Vagina (tissue), 2 donors: ENCODE measurements at regions not wholly inside any gene's neighbourhood (a gene's known extent, or its start where the extent isn't known, plus 50 kb on each side); places are given as distances from the start of the nearest gene placed in this dataset.

Experiments
- DNase-seq, 2 donors: peaks; one replicate each; pipeline ENCODE4 v3.0.0-alpha.2; 2017; ENCODE audit errors: extremely low spot score in 2 of 2
- H3K27ac ChIP-seq: fragments of 200-600 bp; sonication (generic); one replicate; pipeline ENCODE4 v1.5.1; 2019
- H3K27me3 ChIP-seq: fragments of 200-600 bp; sonication (generic); one replicate; pipeline ENCODE4 v1.5.1; 2019
- H3K36me3 ChIP-seq, 2 donors: fragments of 200-600 bp; sonication (generic); one replicate each; pipeline ENCODE4 v1.5.1; 2017 to 2019
- H3K4me1 ChIP-seq: fragments of 200-600 bp; sonication (generic); one replicate; pipeline ENCODE4 v1.5.1; 2019
- H3K4me3 ChIP-seq, 2 donors: fragments of 200-600 bp; sonication (generic); 1 replicate in 1 of 2; 2 replicates in 1 of 2; pipeline ENCODE4 v1.5.1; 2016 to 2019
- H3K9me3 ChIP-seq: fragments of 200-600 bp; sonication (generic); one replicate; pipeline ENCODE4 v1.5.1; 2019
- POLR2A ChIP-seq, 2 donors: fragments of 450-650 bp; IDR thresholded peaks; one replicate each; pipeline ENCODE4 v1.6.1; 2017; ENCODE audit warnings: antibody characterized with exemption in 2 of 2, mild to moderate bottlenecking in 2 of 2, moderate library complexity in 2 of 2
- POLR2AphosphoS5 ChIP-seq, 2 donors: sonication (generic); formaldehyde crosslinking; IDR thresholded peaks; one replicate each; pipeline ENCODE4 v1.9.0; 2017; ENCODE audit warnings: antibody characterized with exemption in 2 of 2, mild to moderate bottlenecking in 2 of 2, low read depth in 1 of 2; ENCODE audit not compliant: insufficient read depth in 1 of 2
- intact Hi-C: fragments of 100-400 bp; cut with DNase I; formaldehyde crosslinking; loops from one replicate; pipeline ENCODE4 v1.15.1; 2023
- TF ChIP-seq, protein P1 (sequence below), 3 experiments: fragments of 450-650 bp in 2 of 3; fragments of 200-600 bp in 1 of 3; sonication (generic) in 1 of 3; IDR thresholded peaks; one replicate each; pipeline ENCODE4 v1.5.1; 2017 to 2019; ENCODE audit warnings: antibody characterized with exemption in 3 of 3, mild to moderate bottlenecking in 2 of 3, moderate library complexity in 2 of 3

DNA sequence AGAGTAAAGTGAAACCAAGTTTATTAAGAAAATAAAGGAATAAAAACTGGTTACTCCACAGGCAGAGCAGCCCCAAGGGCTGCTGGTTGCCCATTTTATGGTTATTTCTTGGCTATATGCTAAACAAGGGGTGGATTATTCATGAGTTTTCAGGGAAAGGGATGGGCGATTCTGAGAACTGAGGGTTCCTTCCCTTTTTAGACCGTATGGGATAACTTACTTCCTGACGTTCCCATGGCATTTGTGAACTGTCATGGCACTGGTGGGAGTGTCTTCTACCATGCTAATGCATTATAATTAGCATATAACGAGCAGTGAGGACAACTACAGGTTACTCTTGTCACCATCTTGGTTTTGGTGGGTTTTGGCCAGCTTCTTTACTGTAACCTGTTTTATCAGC is 323.9 kb upstream of the PTGER4 start:
- no peak for TF ChIP-seq POLR2AphosphoS5 (IDR thresholded peaks at IDR 0.05; ENCODE audit: insufficient read depth in 1 of 2, low read depth in 1 of 2)
- TF ChIP-seq, protein P1, sequence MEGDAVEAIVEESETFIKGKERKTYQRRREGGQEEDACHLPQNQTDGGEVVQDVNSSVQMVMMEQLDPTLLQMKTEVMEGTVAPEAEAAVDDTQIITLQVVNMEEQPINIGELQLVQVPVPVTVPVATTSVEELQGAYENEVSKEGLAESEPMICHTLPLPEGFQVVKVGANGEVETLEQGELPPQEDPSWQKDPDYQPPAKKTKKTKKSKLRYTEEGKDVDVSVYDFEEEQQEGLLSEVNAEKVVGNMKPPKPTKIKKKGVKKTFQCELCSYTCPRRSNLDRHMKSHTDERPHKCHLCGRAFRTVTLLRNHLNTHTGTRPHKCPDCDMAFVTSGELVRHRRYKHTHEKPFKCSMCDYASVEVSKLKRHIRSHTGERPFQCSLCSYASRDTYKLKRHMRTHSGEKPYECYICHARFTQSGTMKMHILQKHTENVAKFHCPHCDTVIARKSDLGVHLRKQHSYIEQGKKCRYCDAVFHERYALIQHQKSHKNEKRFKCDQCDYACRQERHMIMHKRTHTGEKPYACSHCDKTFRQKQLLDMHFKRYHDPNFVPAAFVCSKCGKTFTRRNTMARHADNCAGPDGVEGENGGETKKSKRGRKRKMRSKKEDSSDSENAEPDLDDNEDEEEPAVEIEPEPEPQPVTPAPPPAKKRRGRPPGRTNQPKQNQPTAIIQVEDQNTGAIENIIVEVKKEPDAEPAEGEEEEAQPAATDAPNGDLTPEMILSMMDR (IDR thresholded peaks at IDR 0.05) = no peak
- TF ChIP-seq POLR2A (IDR thresholded peaks at IDR 0.05) = no peak
- no peaks in the 10 kb centered on the region for H3K36me3 ChIP-seq
- H3K4me1 ChIP-seq = no peaks in the 10 kb centered on the region
- no peak overlapping the region for H3K27ac ChIP-seq
- H3K27me3 ChIP-seq = no peaks in the 10 kb centered on the region
- H3K9me3 ChIP-seq = no peaks in the 10 kb centered on the region
- H3K4me3 ChIP-seq = no peak overlapping the region
- intact Hi-C loops = no loop called here
- DNase-seq = no peak

DNA sequence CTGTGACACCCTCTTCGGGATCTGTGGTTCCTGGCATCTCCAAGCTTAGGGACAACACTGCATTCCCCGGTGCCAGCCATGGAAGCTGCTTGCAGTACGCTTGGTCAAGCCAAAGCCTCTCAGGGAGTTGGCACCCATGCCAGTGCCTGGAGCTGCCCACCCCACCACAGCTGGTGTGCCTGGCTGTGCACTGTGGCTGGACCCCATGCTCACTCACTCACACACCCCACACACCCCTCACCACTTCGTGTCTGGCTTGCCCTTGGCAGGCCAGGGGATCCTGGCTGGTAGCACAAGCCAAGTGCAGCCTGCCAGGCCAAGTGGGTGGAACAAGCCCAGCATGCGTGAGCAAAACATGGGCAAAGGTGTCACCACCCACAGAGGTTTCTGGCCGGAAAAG is 324.5 kb upstream of the PTGER4 start:
- TF ChIP-seq POLR2AphosphoS5 (IDR thresholded peaks at IDR 0.05; ENCODE audit: insufficient read depth in 1 of 2, low read depth in 1 of 2) (no peak), POLR2A (IDR thresholded peaks at IDR 0.05) (no peak)
- TF ChIP-seq, protein P1 (IDR thresholded peaks at IDR 0.05) = no peak
- intact Hi-C loops = no loop called here

DNA sequence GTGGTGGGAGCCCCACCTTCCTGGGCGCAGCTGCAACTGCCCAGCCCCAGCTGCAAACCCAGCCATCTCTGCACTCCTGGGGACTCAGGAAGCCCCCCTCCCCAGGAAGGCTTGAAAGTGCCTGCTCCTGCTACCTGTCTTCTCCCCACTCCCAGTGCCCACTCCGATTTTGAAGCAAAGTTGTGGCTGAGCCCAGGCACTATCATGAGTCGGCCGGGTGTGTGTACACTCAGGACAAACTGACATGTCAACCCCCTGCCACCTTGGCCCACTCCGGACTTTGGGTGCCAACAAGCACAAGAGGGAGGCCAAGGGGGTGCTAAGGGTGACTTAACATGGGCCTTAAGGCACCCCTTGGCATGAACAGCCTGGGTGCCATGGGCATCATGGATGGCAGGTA is 325.5 kb upstream of the PTGER4 start:
- Histone ChIP-seq H3K27me3 (no peaks in the 10 kb centered on the region), H3K9me3 (no peaks in the 10 kb centered on the region), H3K4me3 (no peak overlapping the region), H3K4me1 (no peaks in the 10 kb centered on the region), H3K36me3 (no peaks in the 10 kb centered on the region), H3K27ac (no peak overlapping the region)
- TF ChIP-seq POLR2AphosphoS5 (IDR thresholded peaks at IDR 0.05; ENCODE audit: insufficient read depth in 1 of 2, low read depth in 1 of 2) = no peak
- TF ChIP-seq, protein P1 (IDR thresholded peaks at IDR 0.05) = no peak
- no peak for TF ChIP-seq POLR2A (IDR thresholded peaks at IDR 0.05)
- no peak for DNase-seq
- intact Hi-C loops = no loop called here

More for the DNA sequence above, 324.5 kb upstream of the PTGER4 start:
- H3K27me3 ChIP-seq = no peaks in the 10 kb centered on the region
- no peak for DNase-seq
- no peak overlapping the region for H3K27ac ChIP-seq
- no peak overlapping the region for H3K4me3 ChIP-seq
- no peaks in the 10 kb centered on the region for H3K4me1 ChIP-seq
- H3K9me3 ChIP-seq = no peaks in the 10 kb centered on the region
- H3K36me3 ChIP-seq = no peaks in the 10 kb centered on the region

DNA sequence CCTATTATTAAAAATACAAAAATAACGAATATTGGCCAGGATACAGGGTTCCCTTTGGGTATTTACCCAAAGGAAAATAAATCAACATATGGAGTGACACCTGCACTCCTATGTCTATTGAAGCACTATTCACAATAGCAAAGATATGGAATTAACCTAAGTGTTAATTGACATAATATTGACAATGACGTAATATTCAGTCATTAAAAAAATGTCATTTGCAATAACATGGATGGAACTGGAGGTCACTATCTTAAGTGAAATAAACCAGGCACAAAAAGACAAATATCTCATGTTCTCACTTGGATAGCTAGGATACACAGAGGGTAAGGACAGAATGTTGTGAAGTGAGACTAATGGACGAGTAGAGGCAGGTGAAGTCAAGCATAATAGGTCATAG is 326.3 kb upstream of the PTGER4 start:
- DNase-seq = no peak
- Histone ChIP-seq H3K27ac (no peak overlapping the region), H3K36me3 (no peaks in the 10 kb centered on the region), H3K9me3 (no peaks in the 10 kb centered on the region), H3K4me3 (no peak overlapping the region), H3K27me3 (no peaks in the 10 kb centered on the region), H3K4me1 (no peaks in the 10 kb centered on the region)
- intact Hi-C loops = no loop called here
- TF ChIP-seq POLR2AphosphoS5 (IDR thresholded peaks at IDR 0.05; ENCODE audit: insufficient read depth in 1 of 2, low read depth in 1 of 2) = no peak
- no peak for TF ChIP-seq POLR2A (IDR thresholded peaks at IDR 0.05)
- TF ChIP-seq, protein P1 (IDR thresholded peaks at IDR 0.05) = no peak

DNA sequence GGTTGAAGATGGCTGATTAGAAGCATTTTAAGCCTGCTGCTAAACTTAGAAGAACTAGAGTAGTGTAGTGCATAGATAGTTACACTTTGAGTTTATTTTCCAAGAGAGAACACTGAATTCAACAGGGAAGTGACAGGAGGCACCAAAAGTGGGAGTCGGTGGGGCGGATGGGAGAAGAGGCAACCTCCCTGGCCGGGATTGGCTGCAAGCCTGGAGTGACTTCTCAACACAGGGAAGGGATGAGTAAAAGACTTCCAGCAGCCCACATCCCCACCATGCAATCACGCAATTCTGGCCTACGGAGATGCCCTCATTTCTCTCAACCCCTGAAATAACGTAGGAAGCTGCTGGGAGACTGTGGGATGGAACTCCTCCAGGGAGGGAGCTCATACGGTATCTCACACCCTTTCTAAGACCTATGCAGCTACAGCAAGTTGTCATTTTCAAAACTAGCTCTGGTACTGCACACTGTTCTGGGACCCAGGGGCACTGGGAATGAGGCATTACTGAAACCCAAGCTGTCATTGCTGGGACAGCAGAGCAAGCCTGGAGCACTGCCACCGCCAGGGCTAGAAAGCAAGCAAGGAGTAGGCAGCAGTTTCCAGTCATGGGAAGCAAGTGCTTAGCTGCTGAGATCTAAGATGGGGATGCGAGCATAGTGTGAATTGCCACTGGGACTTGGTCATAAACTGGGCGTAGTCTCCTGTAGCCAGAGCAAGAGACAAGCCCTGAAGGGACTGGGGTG is 331.6 kb upstream of the PTGER4 start:
- no peaks in the 10 kb centered on the region for H3K4me1 ChIP-seq
- H3K9me3 ChIP-seq = no peaks in the 10 kb centered on the region
- no peaks in the 10 kb centered on the region for H3K36me3 ChIP-seq
- intact Hi-C loops = no loop called here
- no peak overlapping the region for H3K27ac ChIP-seq
- no peaks in the 10 kb centered on the region for H3K27me3 ChIP-seq
- H3K4me3 ChIP-seq = no peak overlapping the region
- no peak for DNase-seq
- TF ChIP-seq POLR2AphosphoS5 (IDR thresholded peaks at IDR 0.05; ENCODE audit: insufficient read depth in 1 of 2, low read depth in 1 of 2) (no peak), POLR2A (IDR thresholded peaks at IDR 0.05) (no peak)
